HG03135 (cell line): ENCODE measurements at regions not wholly inside any gene's neighbourhood (a gene's known extent, or its start where the extent isn't known, plus 50 kb on each side); places are given as distances from the start of the nearest gene placed in this dataset.
A peak's percentile ranks its signal among the peaks of the same experiment; 100 is the strongest.

Experiments
- ATAC-seq: cut with Tn5 transposase; IDR thresholded peaks from one replicate; pipeline ENCODE4 v1.9.1; 2021; ENCODE audit warnings: mild to moderate bottlenecking, moderate library complexity; ENCODE audit not compliant: unreplicated experiment

- ATAC-seq: no peak
Observed at GRCh38 chr18:22838221-22838620, 94.9 kb upstream of the RBBP8 start.

GRCh38 chr18:22838639-22839277 is 94.4 kb upstream of the RBBP8 start:
- ATAC-seq: peak; percentile 77

- no peak for ATAC-seq
Observed at GRCh38 chr18:22839340-22839821, 93.7 kb upstream of the RBBP8 start.

GRCh38 chr18:22840606-22841144 is 92.5 kb upstream of the RBBP8 start:
- no peak for ATAC-seq

- no peak for ATAC-seq
Observed at GRCh38 chr18:22841840-22842239, 91.3 kb upstream of the RBBP8 start.

GRCh38 chr18:22844190-22844589 is 88.9 kb upstream of the RBBP8 start:
- no peak for ATAC-seq

- ATAC-seq: no peak
Observed at GRCh38 chr18:22844628-22845027, 88.5 kb upstream of the RBBP8 start.

GRCh38 chr18:22846088-22846683 is 86.9 kb upstream of the RBBP8 start:
- no peak for ATAC-seq

- ATAC-seq: no peak
Observed at GRCh38 chr18:22846697-22847096, 86.4 kb upstream of the RBBP8 start.

- no peak for ATAC-seq
Observed at GRCh38 chr18:22847392-22847791, 85.7 kb upstream of the RBBP8 start.

- no peak for ATAC-seq
Observed at GRCh38 chr18:22847867-22848451, 85.2 kb upstream of the RBBP8 start.

- ATAC-seq: no peak
Observed at GRCh38 chr18:22848615-22849014, 84.5 kb upstream of the RBBP8 start.

GRCh38 chr18:22856870-22857269 is 76.3 kb upstream of the RBBP8 start:
- ATAC-seq: no peak

- ATAC-seq: no peak
Observed at GRCh38 chr18:22858121-22858520, 75.0 kb upstream of the RBBP8 start.

- no peak for ATAC-seq
Observed at GRCh38 chr18:22860807-22861206, 72.3 kb upstream of the RBBP8 start.

GRCh38 chr18:22865354-22866116 is 67.6 kb upstream of the RBBP8 start:
- no peak for ATAC-seq

- no peak for ATAC-seq
Observed at GRCh38 chr18:22868831-22869230, 64.3 kb upstream of the RBBP8 start.

- no peak for ATAC-seq
Observed at GRCh38 chr18:22871809-22872525, 61.2 kb upstream of the RBBP8 start.

- ATAC-seq: peak; percentile 86
Observed at GRCh38 chr18:22872900-22873537, 60.1 kb upstream of the RBBP8 start.

- no peak for ATAC-seq
Observed at GRCh38 chr18:22879293-22879692, 53.8 kb upstream of the RBBP8 start.
